Coronary artery (tissue), 2 donors: ENCODE measurements at regions not wholly inside any gene's neighbourhood (a gene's known extent, or its start where the extent isn't known, plus 50 kb on each side); places are given as distances from the start of the nearest gene placed in this dataset.

Experiments used
- DNase-seq: peaks from one replicate; pipeline ENCODE4 v3.0.0-alpha.2; 2017; ENCODE audit warnings: low spot score
- H3K27ac ChIP-seq, 2 donors: fragments of 200-600 bp; sonication (generic); one replicate each; pipeline ENCODE4 v1.5.1; 2016 to 2019
- H3K4me3 ChIP-seq: fragments of 200-600 bp; sonication (generic); 2 replicates; pipeline ENCODE4 v1.5.1; 2016; ENCODE audit warnings: mild to moderate bottlenecking, moderate library complexity
- CTCF ChIP-seq: fragments of 200-600 bp; sonication (generic); IDR thresholded peaks from one replicate; pipeline ENCODE4 v1.5.1; 2019; ENCODE audit warnings: antibody characterized with exemption

- TF ChIP-seq CTCF = no peak
- no peak overlapping the region for H3K4me3 ChIP-seq
- no peak for DNase-seq
- no peak overlapping the region for H3K27ac ChIP-seq
Measured at GRCh38 chr11:134464981-134465730, 53.1 kb upstream of the B3GAT1 start.

GRCh38 chr11:134464196-134464595, 52.2 kb upstream of the B3GAT1 start:
- DNase-seq = no peak
- no peak overlapping the region for H3K4me3 ChIP-seq
- no peak overlapping the region for H3K27ac ChIP-seq
- TF ChIP-seq CTCF = no peak

GRCh38 chr11:134463716-134464115, 51.7 kb upstream of the B3GAT1 start:
- no peak overlapping the region for H3K27ac ChIP-seq
- no peak for DNase-seq
- TF ChIP-seq CTCF = no peak
- H3K4me3 ChIP-seq = no peak overlapping the region
